NCI-H446 treated with DMSO at 0.1 percent for 48 hours (cell line): ENCODE measurements at regions not wholly inside any gene's neighbourhood (a gene's known extent, or its start where the extent isn't known, plus 50 kb on each side); places are given as distances from the start of the nearest gene placed in this dataset.

Experiments
- DNase-seq: peaks from one replicate; lab custom pipeline; 2025; lab: John Stamatoyannopoulos, UW

GRCh38 chr2:18651842-18652774 lies 62.7 kb upstream of the NT5C1B start:
- DNase-seq = no peak

- DNase-seq = no peak
These were observed 60.9 kb upstream of the NT5C1B start for GRCh38 chr2:18650221-18650620.

- no peak for DNase-seq
These were observed 60.2 kb upstream of the NT5C1B start for GRCh38 chr2:18649502-18650135.

GRCh38 chr2:18648161-18648560 lies 58.8 kb upstream of the NT5C1B start:
- DNase-seq = no peak

- DNase-seq = no peak
These were observed 58.4 kb upstream of the NT5C1B start for GRCh38 chr2:18647731-18648130.

- no peak for DNase-seq
These were observed 55.9 kb upstream of the NT5C1B start for GRCh38 chr2:18645315-18645714.

- DNase-seq = no peak
These were observed 54.7 kb upstream of the NT5C1B start for GRCh38 chr2:18644115-18644462.

- no peak for DNase-seq
These were observed 54.2 kb upstream of the NT5C1B start for GRCh38 chr2:18643326-18644114.

GRCh38 chr2:18641823-18642222 lies 52.5 kb upstream of the NT5C1B start:
- no peak for DNase-seq

GRCh38 chr2:18639756-18640453 lies 50.5 kb upstream of the NT5C1B start:
- no peak for DNase-seq
